T47D (cell line): ENCODE measurements at regions not wholly inside any gene's neighbourhood (a gene's known extent, or its start where the extent isn't known, plus 50 kb on each side); places are given as distances from the start of the nearest gene placed in this dataset.
"Not testable (repeated sequence)": the region's sequence is repeated elsewhere in the genome, so short reads cannot be mapped to it uniquely, and the experiment has no call there.

ENCODE experiments used
- DNase-seq, 2 experiments: peaks; one replicate each; pipeline versions ENCODE4 v3.0.0 to v3.0.0-alpha.2; 2011 to 2012; ENCODE audit warnings: low read depth in 1 of 2, low spot score in 1 of 2
- JUND ChIP-seq: IDR thresholded peaks from 2 replicates; pipeline ENCODE4 v1.6.1; 2012; ENCODE audit warnings: low read depth
- in situ Hi-C: cut with HindIII; loops from 2 replicates; pipeline ENCODE4 v1.10.0; 2016; ENCODE audit warnings: low sequenced_read_pairs, low pct_unique_long_range_greater_than_20kb

GRCh38 chr12:91467686-91468085 is 285.1 kb upstream of the DCN start:
- TF ChIP-seq JUND, result no peak
- in situ Hi-C loops, result no loop called here

GRCh38 chr12:91461061-91461460 is 278.4 kb upstream of the DCN start:
- in situ Hi-C loops, result no loop called here
- no peak for DNase-seq

More at GRCh38 chr12:91467686-91468085, 285.1 kb upstream of the DCN start:
- no peak for DNase-seq

GRCh38 chr12:91460469-91460868 is 277.9 kb upstream of the DCN start:
- no peak for DNase-seq
- in situ Hi-C loops, result no loop called here

More at GRCh38 chr12:91461061-91461460, 278.4 kb upstream of the DCN start:
- no peak for TF ChIP-seq JUND

GRCh38 chr12:91455321-91455720 is 272.7 kb upstream of the DCN start:
- no peak for TF ChIP-seq JUND
- no peak for DNase-seq
- in situ Hi-C loops, result no loop called here

More at GRCh38 chr12:91460469-91460868, 277.9 kb upstream of the DCN start:
- TF ChIP-seq JUND, result no peak

GRCh38 chr12:91454179-91454578 is 271.6 kb upstream of the DCN start:
- no peak for TF ChIP-seq JUND
- no peak for DNase-seq
- in situ Hi-C loops, result no loop called here

GRCh38 chr12:91452464-91452863 is 269.8 kb upstream of the DCN start:
- in situ Hi-C loops, DNase-seq: not testable (repeated sequence)

- in situ Hi-C loops, result no loop called here
- DNase-seq, result no peak
- TF ChIP-seq JUND, result no peak
Measured at GRCh38 chr12:91441993-91442952, 259.7 kb upstream of the DCN start.

GRCh38 chr12:91441246-91441645 is 258.6 kb upstream of the DCN start:
- DNase-seq, result no peak
- in situ Hi-C loops, result no loop called here
- no peak for TF ChIP-seq JUND

- no peak for DNase-seq
- in situ Hi-C loops, result no loop called here
- TF ChIP-seq JUND, result no peak
Measured at GRCh38 chr12:91434081-91434480, 251.5 kb upstream of the DCN start.

- DNase-seq, result no peak
- in situ Hi-C loops, result no loop called here
Measured at GRCh38 chr12:91432755-91433154, 250.1 kb upstream of the DCN start.

GRCh38 chr12:91432089-91432488 is 249.5 kb upstream of the DCN start:
- TF ChIP-seq JUND, result no peak
- no peak for DNase-seq
- in situ Hi-C loops, result no loop called here

More at GRCh38 chr12:91432755-91433154, 250.1 kb upstream of the DCN start:
- TF ChIP-seq JUND, result no peak

GRCh38 chr12:91424506-91424905 is 241.9 kb upstream of the DCN start:
- in situ Hi-C loops, result no loop called here
- TF ChIP-seq JUND, result peak; percentile 23; the same call in 1 of the 2 replicates
- DNase-seq, result peak in 1 of 2 experiments; percentile 92

- DNase-seq, result peak in 1 of 2 experiments; percentile 95
- in situ Hi-C loops, result no loop called here
- peak; percentile 53; the same call in 1 of the 2 replicates for TF ChIP-seq JUND
Measured at GRCh38 chr12:91423693-91424050, 241.1 kb upstream of the DCN start.
